Activated naive CD4-positive, alpha-beta T cell treated with anti-CD3 and anti-CD28 coated beads, Interleukin-2, amount 50 U/mL, for 24 hours (primary cell): ENCODE measurements at regions not wholly inside any gene's neighbourhood (a gene's known extent, or its start where the extent isn't known, plus 50 kb on each side); places are given as distances from the start of the nearest gene placed in this dataset.
"Not testable (repeated sequence)": the region's sequence is repeated elsewhere in the genome, so short reads cannot be mapped to it uniquely, and the experiment has no call there.

Experiments
- H3K27ac Mint-ChIP-seq: one replicate; pipeline ENCODE4 v1.8.0; 2021; ENCODE audit warnings: mild to moderate bottlenecking, mixed read lengths
- H3K27me3 Mint-ChIP-seq: one replicate; pipeline ENCODE4 v1.8.0; 2021; ENCODE audit warnings: mixed read lengths
- H3K36me3 Mint-ChIP-seq: one replicate; pipeline ENCODE4 v1.8.0; 2021; ENCODE audit warnings: mixed read lengths
- H3K4me1 Mint-ChIP-seq: one replicate; pipeline ENCODE4 v1.8.0; 2021; ENCODE audit warnings: mixed read lengths
- H3K4me3 Mint-ChIP-seq: one replicate; pipeline ENCODE4 v1.8.0; 2021; ENCODE audit warnings: mild to moderate bottlenecking, mixed read lengths
- H3K9me3 Mint-ChIP-seq: one replicate; pipeline ENCODE4 v1.8.0; 2021; ENCODE audit warnings: mixed read lengths

- no peaks in the 10 kb centered on the region for H3K36me3 Mint-ChIP-seq
- no peaks in the 10 kb centered on the region for H3K9me3 Mint-ChIP-seq
- no peaks in the 10 kb centered on the region for H3K4me1 Mint-ChIP-seq
- H3K4me3 Mint-ChIP-seq: no peak overlapping the region
- no peak overlapping the region for H3K27ac Mint-ChIP-seq
- H3K27me3 Mint-ChIP-seq: no peaks in the 10 kb centered on the region
These were observed 717.6 kb upstream of the NOVA1 start for GRCh38 chr14:27315477-27315876.

- no peak overlapping the region for H3K27ac Mint-ChIP-seq
- no peak overlapping the region for H3K4me3 Mint-ChIP-seq
- H3K36me3 Mint-ChIP-seq: no peaks in the 10 kb centered on the region
- H3K4me1 Mint-ChIP-seq: no peaks in the 10 kb centered on the region
- no peaks in the 10 kb centered on the region for H3K27me3 Mint-ChIP-seq
- no peaks in the 10 kb centered on the region for H3K9me3 Mint-ChIP-seq
These were observed 718.1 kb upstream of the NOVA1 start for GRCh38 chr14:27315947-27316346.

DNA sequence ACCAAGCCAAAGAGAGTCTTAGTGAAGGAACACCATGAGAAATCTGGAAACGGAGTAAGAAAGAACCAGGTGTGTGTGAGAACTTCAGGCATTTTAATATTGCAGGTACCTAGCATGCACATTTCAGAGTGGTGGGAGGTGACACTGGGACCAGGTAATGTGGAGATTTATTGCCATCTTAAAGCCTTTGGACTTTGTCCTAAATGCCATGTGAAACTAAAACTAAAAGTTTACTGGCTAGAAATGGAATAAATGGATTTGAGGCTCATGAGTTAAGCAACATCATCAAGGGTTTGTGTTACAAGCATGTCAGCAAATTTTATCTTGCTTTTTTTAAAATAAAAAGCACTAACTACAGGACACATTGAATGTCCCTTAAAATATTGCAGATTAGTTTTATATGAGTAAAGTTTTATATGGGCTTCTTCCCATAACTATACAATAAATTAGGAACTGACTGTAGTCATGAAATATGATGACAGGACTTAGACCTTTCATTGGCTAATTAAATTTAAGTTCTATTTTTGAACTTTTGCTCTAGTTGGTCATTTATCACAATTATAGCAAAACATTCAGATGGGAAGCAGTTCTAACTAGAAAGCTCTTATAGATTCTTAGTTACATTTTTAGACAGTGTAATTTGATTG is 721.1 kb upstream of the NOVA1 start:
- no peak overlapping the region for H3K4me3 Mint-ChIP-seq
- no peaks in the 10 kb centered on the region for H3K36me3 Mint-ChIP-seq
- H3K27ac Mint-ChIP-seq: no peak overlapping the region
- peaks cover 6% of the 10 kb centered on the region for H3K9me3 Mint-ChIP-seq
- H3K4me1 Mint-ChIP-seq: no peaks in the 10 kb centered on the region
- no peaks in the 10 kb centered on the region for H3K27me3 Mint-ChIP-seq

GRCh38 chr14:27320261-27320660 is 722.4 kb upstream of the NOVA1 start:
- Mint-ChIP-seq H3K9me3 (peaks cover 6% of the 10 kb centered on the region), H3K27ac (no peak overlapping the region), H3K36me3 (no peaks in the 10 kb centered on the region), H3K27me3 (no peaks in the 10 kb centered on the region), H3K4me3 (no peak overlapping the region), H3K4me1 (no peaks in the 10 kb centered on the region)

- H3K36me3 Mint-ChIP-seq: no peaks in the 10 kb centered on the region
- H3K27me3 Mint-ChIP-seq: no peaks in the 10 kb centered on the region
- H3K4me1 Mint-ChIP-seq: no peaks in the 10 kb centered on the region
- no peak overlapping the region for H3K4me3 Mint-ChIP-seq
- H3K9me3 Mint-ChIP-seq: peaks cover 21% of the 10 kb centered on the region
- H3K27ac Mint-ChIP-seq: no peak overlapping the region
These were observed 729.3 kb upstream of the NOVA1 start for GRCh38 chr14:27327095-27327494.

- Mint-ChIP-seq H3K36me3 (no peaks in the 10 kb centered on the region), H3K4me3 (no peak overlapping the region), H3K9me3 (peaks cover 25% of the 10 kb centered on the region), H3K27ac (no peak overlapping the region), H3K4me1 (no peaks in the 10 kb centered on the region), H3K27me3 (no peaks in the 10 kb centered on the region)
These were observed 740.2 kb upstream of the NOVA1 start for GRCh38 chr14:27338012-27338411.

DNA sequence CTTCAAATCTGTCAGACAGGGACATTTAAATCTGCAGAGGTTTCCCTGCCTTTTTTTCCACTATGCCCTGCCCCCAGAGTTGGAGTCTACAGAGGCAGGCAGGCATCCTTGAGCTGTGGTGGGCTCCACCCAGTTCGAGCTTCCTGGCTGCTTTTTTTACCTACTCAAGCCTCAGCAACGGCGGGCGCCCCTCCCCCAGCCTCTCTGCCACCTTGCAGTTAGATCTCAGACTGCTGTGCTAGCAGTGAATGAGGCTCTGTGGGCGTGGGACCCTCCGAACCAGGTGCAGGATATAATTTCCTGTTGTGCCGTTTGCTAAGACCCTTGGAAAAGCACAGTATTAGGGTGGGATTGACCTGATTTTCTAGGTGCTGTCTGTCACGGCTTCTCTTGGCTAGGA is 765.2 kb upstream of the NOVA1 start:
- H3K4me1 Mint-ChIP-seq, H3K9me3 Mint-ChIP-seq, H3K4me3 Mint-ChIP-seq, H3K27me3 Mint-ChIP-seq, H3K27ac Mint-ChIP-seq, H3K36me3 Mint-ChIP-seq: not testable (repeated sequence)

DNA sequence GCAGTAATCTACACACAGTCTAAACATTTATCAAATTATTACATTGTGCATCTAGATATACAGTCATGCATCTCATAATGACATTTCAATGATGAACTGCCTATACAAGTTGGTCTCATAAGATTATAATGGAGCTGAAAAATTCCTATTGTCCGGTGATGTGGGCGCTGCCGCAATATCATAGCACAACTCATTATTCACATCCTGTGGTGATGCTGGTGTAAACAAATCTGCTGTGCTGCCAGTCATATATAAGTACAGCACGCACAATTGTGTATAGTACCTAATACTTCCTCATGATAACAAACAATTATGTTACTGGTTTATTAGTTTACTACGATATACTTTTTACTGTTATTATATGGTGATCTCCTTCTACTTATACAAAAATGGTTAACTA is 768.8 kb upstream of the NOVA1 start:
- Mint-ChIP-seq H3K9me3 (no peaks in the 10 kb centered on the region), H3K4me1 (no peaks in the 10 kb centered on the region), H3K4me3 (no peak overlapping the region), H3K36me3 (no peaks in the 10 kb centered on the region), H3K27me3 (no peaks in the 10 kb centered on the region), H3K27ac (no peak overlapping the region)

GRCh38 chr14:27367345-27367744 is 769.5 kb upstream of the NOVA1 start:
- Mint-ChIP-seq H3K4me3 (no peak overlapping the region), H3K9me3 (no peaks in the 10 kb centered on the region), H3K4me1 (no peaks in the 10 kb centered on the region), H3K36me3 (no peaks in the 10 kb centered on the region), H3K27me3 (no peaks in the 10 kb centered on the region), H3K27ac (no peak overlapping the region)

- Mint-ChIP-seq H3K36me3 (no peaks in the 10 kb centered on the region), H3K27me3 (no peaks in the 10 kb centered on the region), H3K4me1 (no peaks in the 10 kb centered on the region), H3K4me3 (no peak overlapping the region), H3K9me3 (peaks cover 6% of the 10 kb centered on the region), H3K27ac (no peak overlapping the region)
These were observed 772.2 kb upstream of the NOVA1 start for GRCh38 chr14:27370074-27370473.

DNA sequence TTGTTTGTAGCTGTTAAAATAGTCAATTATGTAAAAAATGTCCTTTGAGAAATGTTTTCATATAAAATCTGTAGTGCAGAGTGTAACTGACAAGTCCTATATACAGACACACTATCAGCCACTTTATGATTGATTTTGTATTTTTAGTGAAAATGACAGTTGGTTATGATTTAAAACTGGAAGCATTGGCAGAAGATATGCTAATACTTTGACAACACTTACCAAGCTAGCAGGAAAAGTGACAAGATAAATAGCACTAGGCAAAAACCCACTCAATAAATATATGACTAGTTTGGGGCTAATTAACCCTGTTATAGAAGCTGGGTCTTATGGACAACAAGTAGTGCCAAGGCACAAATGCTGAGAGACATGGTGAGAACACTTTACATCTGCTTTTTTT is 772.9 kb upstream of the NOVA1 start:
- no peak overlapping the region for H3K4me3 Mint-ChIP-seq
- H3K27me3 Mint-ChIP-seq: no peaks in the 10 kb centered on the region
- H3K4me1 Mint-ChIP-seq: no peaks in the 10 kb centered on the region
- H3K9me3 Mint-ChIP-seq: peaks cover 10% of the 10 kb centered on the region
- no peaks in the 10 kb centered on the region for H3K36me3 Mint-ChIP-seq
- H3K27ac Mint-ChIP-seq: no peak overlapping the region

- H3K9me3 Mint-ChIP-seq: peaks cover 10% of the 10 kb centered on the region
- no peak overlapping the region for H3K27ac Mint-ChIP-seq
- no peak overlapping the region for H3K4me3 Mint-ChIP-seq
- H3K27me3 Mint-ChIP-seq: no peaks in the 10 kb centered on the region
- H3K36me3 Mint-ChIP-seq: no peaks in the 10 kb centered on the region
- no peaks in the 10 kb centered on the region for H3K4me1 Mint-ChIP-seq
These were observed 773.4 kb upstream of the NOVA1 start for GRCh38 chr14:27371209-27371608.

DNA sequence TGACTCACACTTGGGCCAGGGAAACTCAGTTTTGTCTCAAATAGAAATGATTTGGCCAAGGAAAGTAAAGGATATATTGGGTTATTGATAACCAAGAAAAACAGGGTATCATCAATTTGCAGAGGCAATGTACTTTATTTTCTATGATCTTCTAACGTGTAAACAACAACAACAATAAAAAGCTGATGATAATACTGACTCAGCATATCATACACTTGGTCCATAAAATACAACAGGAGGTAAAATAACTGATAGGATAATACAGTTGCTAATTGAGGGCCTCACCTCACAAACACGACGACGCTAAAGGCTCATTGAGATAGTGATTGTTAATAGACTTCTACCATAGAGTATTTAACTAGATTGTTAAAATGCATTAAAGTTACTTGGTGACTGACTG is 774.0 kb upstream of the NOVA1 start:
- Mint-ChIP-seq H3K4me3 (no peak overlapping the region), H3K27ac (no peak overlapping the region), H3K9me3 (peaks cover 10% of the 10 kb centered on the region), H3K36me3 (no peaks in the 10 kb centered on the region), H3K4me1 (no peaks in the 10 kb centered on the region), H3K27me3 (no peaks in the 10 kb centered on the region)

- Mint-ChIP-seq H3K36me3 (no peaks in the 10 kb centered on the region), H3K27ac (no peak overlapping the region), H3K4me1 (no peaks in the 10 kb centered on the region), H3K27me3 (no peaks in the 10 kb centered on the region), H3K9me3 (peaks cover 15% of the 10 kb centered on the region), H3K4me3 (no peak overlapping the region)
These were observed 774.9 kb upstream of the NOVA1 start for GRCh38 chr14:27372771-27373170.

DNA sequence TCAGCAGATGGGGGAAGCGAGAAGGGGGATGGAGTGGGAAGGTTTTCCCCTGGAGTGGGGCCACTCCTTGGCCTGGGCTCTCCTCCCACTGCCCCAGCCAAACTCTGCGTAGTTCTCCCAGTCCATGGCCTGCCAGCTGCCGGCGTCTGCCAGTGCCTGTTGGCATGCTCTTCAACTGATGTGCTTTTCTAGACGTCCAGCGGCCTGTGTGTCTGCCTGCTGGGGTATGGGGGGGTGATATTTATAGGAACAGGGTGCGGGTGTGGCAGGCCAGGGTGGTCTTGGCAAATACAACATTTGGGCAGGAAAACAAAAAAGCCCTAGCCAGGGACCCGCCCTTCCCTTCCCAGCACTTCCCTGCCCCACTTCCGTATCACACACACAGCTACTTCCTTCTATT is 786.3 kb upstream of the NOVA1 start:
- Mint-ChIP-seq H3K9me3 (peaks cover 20% of the 10 kb centered on the region), H3K27ac (no peak overlapping the region), H3K4me1 (no peaks in the 10 kb centered on the region), H3K36me3 (no peaks in the 10 kb centered on the region), H3K27me3 (no peaks in the 10 kb centered on the region), H3K4me3 (no peak overlapping the region)

- H3K27me3 Mint-ChIP-seq: no peaks in the 10 kb centered on the region
- no peaks in the 10 kb centered on the region for H3K4me1 Mint-ChIP-seq
- no peak overlapping the region for H3K27ac Mint-ChIP-seq
These were observed 788.6 kb upstream of the NOVA1 start for GRCh38 chr14:27386391-27386790.

DNA sequence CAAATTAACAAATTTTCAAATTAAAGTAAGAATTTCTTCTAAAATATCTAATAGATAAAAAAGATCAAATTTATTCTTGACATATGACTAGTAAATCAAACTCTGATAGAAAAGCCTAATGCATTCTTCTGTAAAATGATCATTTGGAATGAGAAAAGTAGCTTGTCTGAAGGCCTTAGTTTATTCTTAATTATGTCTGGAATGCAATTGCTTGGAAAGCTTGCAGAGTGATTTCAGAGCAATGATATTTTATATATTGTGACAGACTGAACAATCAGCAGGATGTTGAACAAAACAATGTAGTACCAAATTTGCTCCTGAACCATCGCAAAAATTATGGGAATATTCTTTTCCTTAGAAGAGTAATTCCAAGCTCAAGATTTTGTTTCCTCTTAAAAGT is 789.6 kb upstream of the NOVA1 start:
- no peaks in the 10 kb centered on the region for H3K4me1 Mint-ChIP-seq
- H3K4me3 Mint-ChIP-seq: no peak overlapping the region
- no peaks in the 10 kb centered on the region for H3K36me3 Mint-ChIP-seq
- no peak overlapping the region for H3K27ac Mint-ChIP-seq
- H3K27me3 Mint-ChIP-seq: no peaks in the 10 kb centered on the region
- H3K9me3 Mint-ChIP-seq: peaks cover 9% of the 10 kb centered on the region

More at GRCh38 chr14:27386391-27386790, 788.6 kb upstream of the NOVA1 start:
- H3K36me3 Mint-ChIP-seq: no peaks in the 10 kb centered on the region
- no peak overlapping the region for H3K4me3 Mint-ChIP-seq
- peaks cover 9% of the 10 kb centered on the region for H3K9me3 Mint-ChIP-seq
